Activated CD4-positive, alpha-beta T cell treated with anti-CD3 and anti-CD28 coated beads for 1 hour (primary cell): ENCODE measurements at regions not wholly inside any gene's neighbourhood (a gene's known extent, or its start where the extent isn't known, plus 50 kb on each side); places are given as distances from the start of the nearest gene placed in this dataset.
"Not testable (repeated sequence)": the region's sequence is repeated elsewhere in the genome, so short reads cannot be mapped to it uniquely, and the experiment has no call there.

ENCODE experiments used
- DNase-seq: peaks from one replicate; pipeline ENCODE4 v3.0.0-alpha.2; 2020

- no peak for DNase-seq
Observed at GRCh38 chr12:127133675-127134335, 1133.2 kb upstream of the TMEM132C start.

DNA sequence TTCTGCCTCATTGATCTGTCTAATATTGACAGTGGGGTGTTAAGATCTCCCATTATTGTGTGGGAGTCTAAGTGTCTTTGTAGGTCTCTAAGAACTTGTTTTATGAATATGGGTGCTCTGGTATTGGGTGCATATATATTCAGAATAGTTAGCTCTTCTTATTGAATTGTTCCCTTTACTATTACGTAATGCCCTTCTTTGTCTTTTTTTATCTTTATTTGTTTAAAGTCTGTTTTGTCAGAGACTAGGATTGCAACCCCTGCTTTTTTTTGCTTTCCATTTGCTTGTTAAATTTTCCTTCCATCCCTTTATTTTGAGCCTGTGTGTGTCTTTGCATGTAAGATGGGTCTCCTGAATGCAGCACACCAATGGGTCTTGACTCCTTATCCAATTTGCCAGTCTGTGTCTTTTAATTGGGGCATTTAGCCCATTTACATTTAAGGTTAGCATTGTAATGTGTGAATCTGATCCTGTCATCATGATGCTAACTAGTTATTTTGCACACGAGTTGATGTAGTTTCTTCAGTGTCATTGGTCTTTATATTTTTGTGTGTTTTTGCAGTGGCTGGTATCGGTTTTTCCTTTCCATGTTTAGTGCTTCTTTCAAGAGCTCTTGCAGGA lies 1126.0 kb upstream of the TMEM132C start:
- not testable (repeated sequence) for DNase-seq

GRCh38 chr12:127143020-127143419 lies 1124.0 kb upstream of the TMEM132C start:
- DNase-seq, result no peak

- no peak for DNase-seq
Observed at GRCh38 chr12:127144770-127145169, 1122.2 kb upstream of the TMEM132C start.

GRCh38 chr12:127145241-127145928 lies 1121.6 kb upstream of the TMEM132C start:
- DNase-seq, result no peak

GRCh38 chr12:127145929-127146789 lies 1120.8 kb upstream of the TMEM132C start:
- peak; percentile 62 for DNase-seq

- DNase-seq, result no peak
Observed at GRCh38 chr12:127146991-127147718, 1119.8 kb upstream of the TMEM132C start.

DNA sequence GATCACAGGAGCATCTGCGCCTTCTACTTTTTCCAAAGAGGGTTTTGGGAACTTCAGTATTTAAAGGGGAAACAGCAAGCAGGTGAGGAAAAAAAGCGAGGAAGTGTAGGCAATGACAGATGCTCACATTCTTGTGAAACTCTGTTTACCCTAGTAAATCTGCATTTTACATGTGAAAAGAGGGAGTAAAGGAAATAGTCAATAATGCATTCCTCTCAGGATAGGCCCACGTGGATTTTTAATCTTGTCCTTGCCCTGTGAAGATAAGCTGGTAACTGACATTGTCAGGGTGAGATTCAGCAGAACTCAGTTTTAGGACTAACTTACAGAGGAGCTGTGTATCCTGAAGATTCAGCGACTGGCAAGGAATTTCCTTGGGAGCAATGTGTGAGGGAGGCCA lies 1119.2 kb upstream of the TMEM132C start:
- DNase-seq, result no peak

GRCh38 chr12:127148318-127148717 lies 1118.7 kb upstream of the TMEM132C start:
- no peak for DNase-seq

DNA sequence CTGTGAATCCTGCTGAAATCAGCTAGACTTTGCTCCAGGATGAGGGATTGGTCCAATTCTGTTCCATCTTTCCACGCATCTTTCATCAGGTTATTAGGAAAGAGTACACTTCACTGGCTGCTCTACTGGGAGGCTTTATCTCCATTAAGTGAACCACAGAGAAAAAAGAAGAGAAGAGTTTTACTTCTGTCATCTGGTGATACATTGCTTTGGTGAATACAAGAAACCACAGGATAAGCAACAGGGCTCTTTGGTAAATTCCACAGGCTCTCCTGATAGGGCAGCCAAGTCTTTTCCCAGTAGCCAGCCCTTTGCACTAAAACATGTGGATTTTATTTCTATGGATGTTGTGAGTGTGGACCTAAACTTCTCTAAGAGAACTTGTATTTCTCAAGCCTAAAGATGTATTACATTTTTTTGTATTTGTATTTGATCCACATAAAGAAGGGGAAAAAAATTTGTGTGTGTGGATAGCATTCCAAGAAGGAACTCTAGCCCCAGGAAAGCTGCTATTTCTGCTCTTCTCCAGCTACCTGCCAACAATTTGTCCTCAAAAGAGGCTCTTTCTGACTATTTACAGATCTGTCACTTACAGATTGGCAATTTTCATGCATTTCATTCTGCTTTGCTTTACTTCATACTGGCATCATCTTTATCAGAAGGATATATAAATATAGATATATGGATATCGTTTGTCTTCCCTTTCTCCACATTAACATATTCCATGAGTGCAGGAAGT lies 1117.6 kb upstream of the TMEM132C start:
- DNase-seq, result no peak

DNA sequence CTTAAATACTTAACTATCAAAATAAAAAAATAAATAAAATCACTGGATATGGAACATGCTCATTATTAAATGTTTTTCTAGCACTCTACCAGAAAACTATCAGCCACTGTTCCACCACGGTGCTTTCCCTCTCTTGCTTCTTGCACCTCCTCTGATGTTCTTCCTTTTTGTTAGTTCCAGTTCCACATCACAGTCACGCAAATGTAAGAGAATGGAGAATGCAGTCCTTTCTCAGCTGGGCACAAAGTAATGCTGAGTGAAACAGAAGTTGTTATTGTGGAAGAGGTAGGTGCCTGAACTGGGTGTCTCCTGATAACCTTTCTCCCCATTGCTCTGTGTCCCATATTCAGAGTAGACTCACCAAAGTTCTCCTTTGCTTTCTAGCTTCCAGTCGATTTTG lies 1116.9 kb upstream of the TMEM132C start:
- DNase-seq, result no peak

- no peak for DNase-seq
Observed at GRCh38 chr12:127150479-127150878, 1116.5 kb upstream of the TMEM132C start.

DNA sequence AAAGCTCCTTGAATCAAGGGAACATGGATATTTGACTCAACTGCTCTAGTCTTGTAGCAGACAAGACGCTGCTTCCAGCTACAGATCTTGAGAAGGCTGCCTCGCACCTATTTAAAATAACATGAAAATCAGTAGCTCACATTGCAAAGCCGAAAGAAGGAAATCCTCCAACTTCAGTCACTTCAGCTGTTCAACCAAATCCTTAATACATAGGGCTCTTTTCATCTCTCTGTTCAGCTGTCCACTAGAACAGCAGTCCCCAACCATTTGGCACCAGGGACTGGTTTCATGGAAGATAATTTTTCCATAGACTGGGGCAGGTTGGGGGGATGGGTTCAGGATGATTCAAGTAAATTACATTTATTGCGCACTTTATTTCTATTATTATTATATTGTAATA lies 1116.0 kb upstream of the TMEM132C start:
- DNase-seq, result no peak

GRCh38 chr12:127153996-127154395 lies 1113.0 kb upstream of the TMEM132C start:
- DNase-seq, result no peak

DNA sequence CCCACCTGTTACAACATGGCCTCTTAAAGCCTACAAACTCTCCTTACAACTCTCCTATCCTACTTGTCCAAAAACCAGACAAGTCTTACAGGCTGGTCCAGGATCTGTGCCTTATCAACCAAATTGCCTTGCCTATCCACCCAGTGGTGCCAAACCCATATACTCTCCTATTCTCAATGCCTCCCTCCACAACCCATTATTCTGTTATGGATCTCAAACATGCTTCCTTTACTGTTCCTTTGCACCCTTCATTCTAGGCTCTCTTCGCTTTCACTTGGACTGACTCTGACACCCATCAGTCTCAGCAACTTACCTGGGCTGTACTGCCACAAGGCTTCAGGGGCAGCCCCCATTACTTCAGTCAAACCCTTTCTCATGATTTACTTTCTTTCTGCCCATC lies 1112.1 kb upstream of the TMEM132C start:
- DNase-seq, result not testable (repeated sequence)

DNA sequence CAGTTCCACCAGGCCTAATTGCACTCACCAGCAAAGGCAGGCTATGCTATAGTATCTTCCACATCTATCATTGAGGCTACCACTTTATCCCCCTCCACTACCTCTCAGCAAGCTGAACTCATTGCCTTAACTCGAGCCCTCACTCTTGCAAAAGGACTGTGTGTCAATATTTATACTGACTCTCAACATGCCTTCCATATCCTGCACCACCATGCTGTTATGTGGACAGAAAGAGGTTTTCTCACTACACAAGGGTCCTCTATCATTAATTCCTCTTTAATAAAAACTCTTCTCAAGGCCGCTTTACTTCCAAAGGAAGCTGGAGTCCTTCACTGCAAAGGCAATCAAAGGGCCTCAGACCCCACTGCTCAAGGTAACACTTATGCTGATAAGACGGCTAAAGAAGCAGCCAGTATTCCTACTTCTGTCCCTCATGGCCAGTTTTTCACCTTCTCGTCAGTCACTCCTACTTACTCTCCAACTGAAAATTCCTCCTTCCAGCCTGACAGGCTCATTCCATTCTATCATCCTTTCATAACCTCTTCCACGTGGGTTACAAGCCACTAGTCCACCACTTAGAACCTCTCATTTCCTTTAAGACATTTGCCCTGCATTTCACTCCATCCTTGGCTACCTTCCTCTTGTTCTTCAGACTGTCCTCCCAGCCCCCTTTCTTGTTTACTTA lies 1110.9 kb upstream of the TMEM132C start:
- DNase-seq, result not testable (repeated sequence)

DNA sequence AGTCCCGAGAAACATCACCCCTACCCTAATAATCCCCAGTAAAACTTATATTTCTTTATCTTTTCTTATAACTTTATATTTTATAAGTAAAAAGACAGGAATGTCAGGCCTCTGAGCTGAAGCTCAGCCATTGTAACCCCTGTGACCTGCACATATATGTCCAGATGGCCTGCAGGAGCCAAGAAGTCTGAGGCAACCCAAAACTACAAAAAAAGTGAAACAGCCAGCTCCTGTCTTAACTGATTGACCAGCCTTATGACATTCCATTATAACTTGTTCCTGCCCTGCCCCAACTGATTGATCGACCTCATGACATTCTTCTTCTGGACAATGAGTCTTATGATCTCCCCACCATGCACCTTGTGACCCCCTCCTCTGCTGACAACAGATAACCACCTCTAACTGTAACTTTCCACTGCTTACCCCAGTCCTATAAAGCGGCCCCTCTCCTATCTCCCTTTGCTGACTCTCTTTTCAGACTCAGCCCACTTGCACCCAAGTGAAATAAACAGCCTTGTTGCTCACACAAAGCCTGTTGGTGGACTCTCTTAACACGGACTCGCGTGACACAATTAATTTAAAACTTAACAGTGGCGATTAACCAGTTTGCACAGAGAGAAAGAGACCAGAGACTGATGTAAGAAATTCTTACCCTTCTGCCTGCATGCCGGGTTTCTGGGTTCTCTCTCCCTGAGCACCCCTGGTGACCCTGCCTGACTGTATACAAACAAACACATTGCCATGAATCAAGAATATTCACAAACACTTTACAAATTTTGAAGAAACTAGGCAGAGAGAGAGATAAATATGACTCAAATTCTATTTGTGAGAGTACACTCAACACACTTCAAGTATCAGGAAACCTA lies 1109.2 kb upstream of the TMEM132C start:
- not testable (repeated sequence) for DNase-seq

DNA sequence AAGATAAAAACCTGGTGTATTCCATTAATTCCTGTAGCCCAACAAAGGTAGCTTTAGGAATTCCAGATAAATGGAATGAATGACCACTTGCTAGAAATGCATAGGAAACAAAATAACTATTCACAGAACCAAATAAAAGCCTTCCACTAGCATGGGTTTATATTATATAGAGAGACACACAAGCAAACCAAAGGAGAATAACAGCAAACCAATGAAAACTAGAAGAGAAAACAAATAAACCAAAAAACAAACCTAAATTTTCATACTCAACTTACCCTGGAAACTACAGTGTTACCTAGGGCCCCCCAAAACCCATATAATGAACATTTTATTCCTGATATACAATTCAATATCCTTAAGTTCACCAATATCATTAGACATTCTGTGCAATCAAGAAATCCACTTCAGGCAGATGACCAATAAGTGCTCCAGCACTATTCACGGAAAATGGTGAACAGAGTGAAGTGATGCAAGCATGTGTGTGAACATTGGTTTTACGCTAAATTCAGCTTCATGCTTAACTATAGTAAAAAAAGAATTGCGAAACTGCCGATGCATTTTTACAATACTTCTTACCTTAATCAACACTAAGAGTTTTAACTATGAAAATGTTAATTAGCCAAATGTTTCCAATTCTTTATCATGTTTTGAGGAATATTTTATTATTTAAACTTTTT lies 1108.4 kb upstream of the TMEM132C start:
- DNase-seq, result no peak

DNA sequence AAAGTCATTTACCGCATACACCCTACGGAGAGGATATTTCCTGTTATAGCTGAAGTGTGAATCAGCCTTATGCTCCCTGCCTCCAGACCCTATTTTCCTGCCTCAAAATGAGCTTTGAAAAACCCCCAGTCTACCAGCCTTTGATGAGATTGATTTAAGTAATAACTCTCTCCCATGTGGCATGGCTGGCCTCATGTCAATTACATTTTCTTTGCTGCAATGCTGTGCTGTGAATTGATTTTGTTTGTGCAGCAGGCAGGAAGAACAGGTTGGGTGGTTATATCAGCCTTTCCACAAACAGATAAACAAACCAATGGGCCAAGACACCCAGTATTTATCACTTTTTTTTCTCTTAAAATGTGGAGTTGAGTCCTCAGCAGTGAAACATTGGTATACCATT lies 1105.5 kb upstream of the TMEM132C start:
- no peak for DNase-seq

DNA sequence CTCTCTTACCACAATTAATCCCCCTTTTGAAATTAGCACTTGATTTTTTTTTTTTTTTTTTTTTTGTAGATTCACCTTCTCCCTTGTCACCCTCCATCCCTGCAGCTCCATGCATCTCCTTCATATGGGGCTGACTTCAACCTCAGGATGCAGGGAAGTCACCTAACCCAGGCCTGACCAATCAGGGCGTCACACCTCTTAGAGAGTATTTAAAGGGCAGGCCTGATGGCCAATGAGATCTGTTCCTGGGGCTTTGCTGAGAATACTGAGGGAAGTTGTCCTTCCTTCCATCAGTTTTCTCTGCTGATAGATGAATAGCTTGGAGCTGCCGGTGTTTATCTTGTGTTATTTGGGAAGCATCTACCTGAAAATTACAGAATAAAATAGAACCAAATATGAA lies 1104.7 kb upstream of the TMEM132C start:
- DNase-seq, result no peak
